IPS DF 6.9 (cell line): ENCODE measurements at regions not wholly inside any gene's neighbourhood (a gene's known extent, or its start where the extent isn't known, plus 50 kb on each side); places are given as distances from the start of the nearest gene placed in this dataset.

Source experiments
- DNase-seq: peaks from one replicate; pipeline ENCODE4 v3.0.0-alpha.2; 2013; ENCODE audit warnings: low read depth, low spot score
- H3K27ac ChIP-seq: one replicate; pipeline ENCODE4 v1.5.1; 2013; ENCODE audit warnings: low read length, control low read depth
- H3K27me3 ChIP-seq: 2 replicates; pipeline ENCODE4 v1.6.1; 2013; ENCODE audit warnings: mild to moderate bottlenecking, low read length; ENCODE audit not compliant: control insufficient read depth, insufficient read depth
- H3K36me3 ChIP-seq: 2 replicates; pipeline ENCODE4 v1.6.1; 2013; ENCODE audit warnings: low read length; ENCODE audit not compliant: control insufficient read depth, insufficient read depth
- H3K4me1 ChIP-seq: 2 replicates; pipeline ENCODE4 v1.6.1; 2013; ENCODE audit warnings: low read length; ENCODE audit not compliant: control insufficient read depth, insufficient read depth
- H3K4me3 ChIP-seq: 2 replicates; pipeline ENCODE4 v1.5.1; 2013; ENCODE audit warnings: mild to moderate bottlenecking, low read length
- H3K9me3 ChIP-seq: 2 replicates; pipeline ENCODE4 v1.6.1; 2013; ENCODE audit warnings: low read length, inconsistent platforms; ENCODE audit not compliant: control insufficient read depth, insufficient read depth
- WGBS: extraction: QIAGEN DNeasy Blood & Tissue Kit; methylation state at CpG from one replicate; pipeline ENCODE4 v1.1.7; 2013; ENCODE audit warnings: mixed read lengths, missing lambda C conversion rate; ENCODE audit not compliant: insufficient read length, insufficient coverage; 5-methylcytosine and 5-hydroxymethylcytosine counted together

DNA sequence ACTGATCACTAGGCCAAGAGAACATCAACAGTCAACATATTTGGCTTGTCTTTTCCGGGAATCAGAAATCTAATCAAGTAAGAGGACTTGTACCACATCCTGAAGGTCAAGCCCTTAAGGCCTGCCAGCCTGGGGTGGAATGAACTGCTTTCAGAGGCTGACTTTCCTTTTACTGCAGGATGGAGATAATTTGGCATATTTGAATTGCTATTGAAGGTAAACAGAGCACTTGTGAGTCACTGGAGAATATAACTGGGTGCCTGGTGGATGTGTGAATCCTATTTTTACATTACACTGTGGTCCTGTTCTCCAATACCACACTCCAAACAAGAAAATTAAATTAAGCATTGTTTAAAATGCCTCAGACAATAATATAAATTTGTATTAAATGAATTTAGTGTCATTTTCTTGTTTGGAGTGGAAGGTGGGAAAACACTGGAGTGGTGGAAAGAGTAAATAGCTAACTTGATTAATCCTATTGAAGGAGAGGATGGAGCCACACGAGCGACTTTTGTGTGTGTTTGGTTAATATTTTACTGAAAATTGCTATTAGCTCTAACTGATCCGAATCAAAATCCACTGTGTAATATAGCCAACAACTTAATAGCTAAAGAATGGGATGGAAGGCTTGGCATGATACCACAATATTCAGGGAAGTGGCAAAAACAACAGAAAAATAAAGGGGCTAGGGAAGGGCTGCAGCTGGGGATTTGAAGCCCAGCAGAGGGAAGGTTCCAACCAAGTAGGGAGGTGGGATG lies 89.4 kb downstream of the OTX2 start:
- no peak for DNase-seq
- H3K27me3 ChIP-seq = no peaks in the 10 kb centered on the region
- H3K9me3 ChIP-seq = no peaks in the 10 kb centered on the region
- H3K27ac ChIP-seq = no peak overlapping the region
- H3K4me1 ChIP-seq = peaks cover 2% of the 10 kb centered on the region; the same call in 1 of the 2 replicates
- no CpG with 5 or more reads among the region's 4 CpGs for WGBS
- no peak overlapping the region for H3K4me3 ChIP-seq
- H3K36me3 ChIP-seq = no peaks in the 10 kb centered on the region

DNA sequence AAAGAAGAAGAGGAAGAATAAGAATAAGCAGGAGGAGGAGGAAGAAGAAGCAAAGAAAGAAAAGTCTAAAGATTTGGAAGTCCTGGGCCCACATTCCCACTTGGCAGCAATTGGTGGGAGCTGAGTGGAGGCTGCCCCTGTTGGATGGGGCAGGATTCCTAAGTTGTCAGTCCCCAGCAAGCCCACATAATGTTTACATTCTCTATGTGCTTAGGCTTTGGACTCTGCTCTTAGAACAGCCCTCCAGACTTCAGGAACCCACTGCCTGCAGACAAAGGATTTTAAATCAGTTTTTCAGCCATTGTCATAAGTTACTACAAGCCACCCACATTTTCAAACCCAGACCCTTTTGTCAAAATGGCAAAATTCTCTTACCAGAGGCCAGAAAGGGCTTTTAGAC lies 92.0 kb downstream of the OTX2 start:
- Histone ChIP-seq H3K4me1 (peaks cover 2% of the 10 kb centered on the region; the same call in 1 of the 2 replicates), H3K27ac (no peak overlapping the region), H3K36me3 (no peaks in the 10 kb centered on the region), H3K27me3 (no peaks in the 10 kb centered on the region), H3K4me3 (no peak overlapping the region), H3K9me3 (no peaks in the 10 kb centered on the region)
- no peak for DNase-seq

DNA sequence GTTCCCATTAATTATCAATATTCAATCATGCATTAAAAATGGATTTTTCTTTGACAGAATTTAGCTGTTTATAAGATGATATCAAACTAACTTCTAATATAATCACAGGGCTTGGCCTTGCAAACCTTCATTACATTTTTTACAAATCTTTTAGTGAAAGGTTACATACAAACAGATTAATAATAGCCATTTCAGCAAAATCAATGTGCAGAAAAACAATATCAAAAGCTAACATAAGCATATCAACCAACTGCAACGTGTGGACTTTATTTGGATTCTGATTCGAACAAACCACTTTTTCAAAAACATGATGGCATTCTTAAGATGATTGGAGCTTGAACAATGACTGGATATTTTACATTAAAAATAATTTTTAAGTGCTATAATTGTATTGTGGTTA lies 93.6 kb downstream of the OTX2 start:
- no peaks in the 10 kb centered on the region for H3K9me3 ChIP-seq
- no peaks in the 10 kb centered on the region for H3K36me3 ChIP-seq
- H3K27ac ChIP-seq = no peak overlapping the region
- DNase-seq = no peak
- H3K27me3 ChIP-seq = no peaks in the 10 kb centered on the region
- no CpG with 5 or more reads among the region's 2 CpGs for WGBS
- H3K4me3 ChIP-seq = no peak overlapping the region
- peaks cover 2% of the 10 kb centered on the region; the same call in 1 of the 2 replicates for H3K4me1 ChIP-seq

- no CpG with 5 or more reads among the region's 4 CpGs for WGBS
- no peak for DNase-seq
Measured at GRCh38 chr14:56715938-56716337, 94.3 kb downstream of the OTX2 start.

DNA sequence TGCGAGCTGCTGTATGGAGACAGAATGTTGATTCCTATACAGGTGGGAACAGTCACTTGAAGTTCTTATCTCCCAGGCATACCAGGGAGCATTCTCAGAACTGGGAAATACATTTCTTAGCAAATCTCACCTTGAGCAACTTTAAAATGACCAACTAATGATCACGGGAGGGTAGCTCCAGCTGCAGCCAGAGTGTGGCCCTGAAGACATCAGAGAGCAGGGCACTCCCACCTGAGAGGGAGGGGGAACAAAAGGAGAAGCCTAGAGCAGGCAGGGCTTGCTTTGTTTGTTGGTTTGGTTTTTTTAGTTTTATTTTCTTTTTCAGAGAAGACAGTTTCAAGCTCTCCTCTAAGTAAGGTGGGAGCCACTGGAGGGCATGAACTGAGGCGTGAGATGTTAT lies 101.1 kb downstream of the OTX2 start:
- no peak for DNase-seq
- no CpG with 5 or more reads among the region's 3 CpGs for WGBS

More at GRCh38 chr14:56715938-56716337, 94.3 kb downstream of the OTX2 start:
- Histone ChIP-seq H3K27me3 (no peaks in the 10 kb centered on the region), H3K27ac (no peak overlapping the region), H3K4me1 (peaks cover 2% of the 10 kb centered on the region; the same call in 1 of the 2 replicates), H3K36me3 (no peaks in the 10 kb centered on the region), H3K4me3 (no peak overlapping the region), H3K9me3 (no peaks in the 10 kb centered on the region)

GRCh38 chr14:56708704-56709103 lies 101.6 kb downstream of the OTX2 start:
- Histone ChIP-seq H3K27ac (no peak overlapping the region), H3K4me1 (peaks cover 1% of the 10 kb centered on the region; the same call in 1 of the 2 replicates)
- no peak for DNase-seq

More for the DNA sequence above, 101.1 kb downstream of the OTX2 start:
- Histone ChIP-seq H3K9me3 (no peaks in the 10 kb centered on the region), H3K27ac (no peak overlapping the region), H3K4me3 (no peak overlapping the region), H3K27me3 (no peaks in the 10 kb centered on the region), H3K36me3 (no peaks in the 10 kb centered on the region), H3K4me1 (no peaks in the 10 kb centered on the region)

GRCh38 chr14:56703947-56704346 lies 106.3 kb downstream of the OTX2 start:
- Histone ChIP-seq H3K4me1 (peaks cover 1% of the 10 kb centered on the region; the same call in 1 of the 2 replicates), H3K4me3 (no peak overlapping the region), H3K27me3 (no peaks in the 10 kb centered on the region), H3K9me3 (no peaks in the 10 kb centered on the region), H3K27ac (no peak overlapping the region), H3K36me3 (no peaks in the 10 kb centered on the region)
- no peak for DNase-seq
- WGBS = no CpG with 5 or more reads among the region's 6 CpGs

More at GRCh38 chr14:56708704-56709103, 101.6 kb downstream of the OTX2 start:
- Histone ChIP-seq H3K27me3 (no peaks in the 10 kb centered on the region), H3K36me3 (no peaks in the 10 kb centered on the region), H3K9me3 (no peaks in the 10 kb centered on the region), H3K4me3 (no peak overlapping the region)
- no CpG with 5 or more reads among the region's 6 CpGs for WGBS

GRCh38 chr14:56702515-56702914 lies 107.8 kb downstream of the OTX2 start:
- no CpG with 5 or more reads among the region's 9 CpGs for WGBS
- H3K27ac ChIP-seq = no peak overlapping the region

More at GRCh38 chr14:56702515-56702914, 107.8 kb downstream of the OTX2 start:
- H3K27me3 ChIP-seq = no peaks in the 10 kb centered on the region
- H3K4me1 ChIP-seq = peaks cover 1% of the 10 kb centered on the region; the same call in 1 of the 2 replicates
- H3K36me3 ChIP-seq = no peaks in the 10 kb centered on the region
- no peak overlapping the region for H3K4me3 ChIP-seq
- H3K9me3 ChIP-seq = no peaks in the 10 kb centered on the region
- DNase-seq = no peak
